ENCODE measurements at regions not wholly inside any gene's neighbourhood (a gene's known extent, or its start where the extent isn't known, plus 50 kb on each side); places are given as distances from the start of the nearest gene placed in this dataset.
"Not testable (repeated sequence)": the region's sequence is repeated elsewhere in the genome, so short reads cannot be mapped to it uniquely, and the experiment has no call there.

GRCh38 chr2:129911363-129912065 lies 68.0 kb upstream of the RAB6C start:
- Mint-ChIP-seq H3K4me3 (no peak overlapping the region), H3K4me1 (no peaks in the 10 kb centered on the region), H3K9me3 (no peaks in the 10 kb centered on the region), H3K27me3 (peaks cover 2% of the 10 kb centered on the region), H3K27ac (no peak overlapping the region), H3K36me3 (ENCODE audit: low read depth) (no peaks in the 10 kb centered on the region)
- no peak for DNase-seq
- CTCF ChIA-PET, result no interaction called here
- POLR2A ChIA-PET, result no interaction called here

GRCh38 chr2:129912066-129912820 lies 67.2 kb upstream of the RAB6C start:
- Mint-ChIP-seq H3K36me3 (ENCODE audit: low read depth) (no peaks in the 10 kb centered on the region), H3K4me1 (no peaks in the 10 kb centered on the region), H3K9me3 (no peaks in the 10 kb centered on the region), H3K27ac (no peak overlapping the region), H3K4me3 (no peak overlapping the region), H3K27me3 (peaks cover 2% of the 10 kb centered on the region)
- no peak for DNase-seq
- POLR2A ChIA-PET, result no interaction called here
- CTCF ChIA-PET, result no interaction called here

DNA sequence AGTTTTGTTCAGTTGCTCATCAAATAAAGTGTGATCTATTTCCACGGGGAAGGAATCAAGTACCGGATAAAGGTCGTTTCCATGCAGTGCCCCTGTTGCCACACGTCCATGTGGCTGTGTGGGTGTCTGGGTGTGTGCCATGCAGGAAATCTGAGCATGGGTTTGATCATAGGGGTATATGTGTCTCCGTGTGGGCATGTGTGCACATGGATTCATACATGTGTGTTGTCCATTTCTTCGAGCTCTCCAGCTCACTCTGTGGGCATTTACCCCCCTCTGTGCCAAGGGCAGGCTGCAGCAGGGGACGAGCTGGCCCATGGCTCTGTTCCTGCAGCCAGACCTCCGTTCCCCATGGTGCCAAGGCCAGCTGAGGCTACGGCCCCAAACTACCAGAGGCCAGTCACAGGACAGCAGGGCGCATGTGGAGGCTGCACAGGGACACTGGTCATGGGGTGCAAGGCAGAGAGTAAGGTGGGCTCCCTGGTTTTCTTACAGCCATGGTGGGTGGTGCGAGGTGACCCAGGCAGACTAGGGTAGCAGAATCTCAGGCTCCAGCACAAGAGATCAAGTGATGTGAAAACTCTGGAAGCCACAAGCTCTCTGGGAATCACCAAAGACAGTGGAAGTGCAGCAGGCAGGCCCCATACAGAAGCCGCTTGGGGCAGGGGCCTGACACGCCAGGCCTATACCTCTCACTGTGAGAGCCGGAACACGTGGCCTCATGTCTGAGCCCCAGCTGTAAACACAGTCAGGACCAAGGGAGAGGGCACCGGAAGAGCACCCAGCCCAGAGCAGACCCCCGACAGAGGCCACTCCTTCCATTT lies 66.4 kb upstream of the RAB6C start:
- CTCF ChIA-PET, result no interaction called here
- H3K27me3 Mint-ChIP-seq, result peaks cover 2% of the 10 kb centered on the region
- no peaks in the 10 kb centered on the region for H3K36me3 Mint-ChIP-seq (ENCODE audit: low read depth)
- no peaks in the 10 kb centered on the region for H3K4me1 Mint-ChIP-seq
- no peak overlapping the region for H3K27ac Mint-ChIP-seq
- no peak overlapping the region for H3K4me3 Mint-ChIP-seq
- POLR2A ChIA-PET, result no interaction called here
- no peak for DNase-seq
- H3K9me3 Mint-ChIP-seq, result peaks cover 5% of the 10 kb centered on the region

- POLR2A ChIA-PET, result no interaction called here
- Mint-ChIP-seq H3K27me3 (peaks cover 4% of the 10 kb centered on the region), H3K4me3 (no peak overlapping the region), H3K4me1 (no peaks in the 10 kb centered on the region), H3K9me3 (peaks cover 10% of the 10 kb centered on the region), H3K27ac (no peak overlapping the region), H3K36me3 (ENCODE audit: low read depth) (peaks cover 2% of the 10 kb centered on the region)
- DNase-seq, result no peak
- CTCF ChIA-PET, result no interaction called here
Observed at GRCh38 chr2:129913695-129914495, 65.6 kb upstream of the RAB6C start.

GRCh38 chr2:129914538-129915302 lies 64.7 kb upstream of the RAB6C start:
- ChIA-PET POLR2A (no interaction called here), CTCF (no interaction called here)
- Mint-ChIP-seq H3K9me3 (peaks cover 13% of the 10 kb centered on the region), H3K4me1 (no peaks in the 10 kb centered on the region), H3K4me3 (no peak overlapping the region), H3K27ac (no peak overlapping the region), H3K27me3 (peaks cover 4% of the 10 kb centered on the region), H3K36me3 (ENCODE audit: low read depth) (peaks cover 2% of the 10 kb centered on the region)
- no peak for DNase-seq

- H3K4me1 Mint-ChIP-seq, result no peaks in the 10 kb centered on the region
- no peak overlapping the region for H3K4me3 Mint-ChIP-seq
- H3K9me3 Mint-ChIP-seq, result peaks cover 13% of the 10 kb centered on the region
- POLR2A ChIA-PET, result no interaction called here
- no peak for DNase-seq
- no peak overlapping the region for H3K27ac Mint-ChIP-seq
- H3K36me3 Mint-ChIP-seq (ENCODE audit: low read depth), result peaks cover 2% of the 10 kb centered on the region
- CTCF ChIA-PET, result no interaction called here
- peaks cover 4% of the 10 kb centered on the region for H3K27me3 Mint-ChIP-seq
Observed at GRCh38 chr2:129915303-129915840, 64.1 kb upstream of the RAB6C start.

- H3K36me3 Mint-ChIP-seq (ENCODE audit: low read depth), result peaks cover 2% of the 10 kb centered on the region
- H3K4me1 Mint-ChIP-seq, result no peaks in the 10 kb centered on the region
- ChIA-PET CTCF (no interaction called here), POLR2A (no interaction called here)
- no peak overlapping the region for H3K4me3 Mint-ChIP-seq
- peaks cover 16% of the 10 kb centered on the region for H3K27me3 Mint-ChIP-seq
- peaks cover 13% of the 10 kb centered on the region for H3K9me3 Mint-ChIP-seq
- H3K27ac Mint-ChIP-seq, result no peak overlapping the region
- DNase-seq, result no peak
Observed at GRCh38 chr2:129918604-129919003, 60.9 kb upstream of the RAB6C start.

DNA sequence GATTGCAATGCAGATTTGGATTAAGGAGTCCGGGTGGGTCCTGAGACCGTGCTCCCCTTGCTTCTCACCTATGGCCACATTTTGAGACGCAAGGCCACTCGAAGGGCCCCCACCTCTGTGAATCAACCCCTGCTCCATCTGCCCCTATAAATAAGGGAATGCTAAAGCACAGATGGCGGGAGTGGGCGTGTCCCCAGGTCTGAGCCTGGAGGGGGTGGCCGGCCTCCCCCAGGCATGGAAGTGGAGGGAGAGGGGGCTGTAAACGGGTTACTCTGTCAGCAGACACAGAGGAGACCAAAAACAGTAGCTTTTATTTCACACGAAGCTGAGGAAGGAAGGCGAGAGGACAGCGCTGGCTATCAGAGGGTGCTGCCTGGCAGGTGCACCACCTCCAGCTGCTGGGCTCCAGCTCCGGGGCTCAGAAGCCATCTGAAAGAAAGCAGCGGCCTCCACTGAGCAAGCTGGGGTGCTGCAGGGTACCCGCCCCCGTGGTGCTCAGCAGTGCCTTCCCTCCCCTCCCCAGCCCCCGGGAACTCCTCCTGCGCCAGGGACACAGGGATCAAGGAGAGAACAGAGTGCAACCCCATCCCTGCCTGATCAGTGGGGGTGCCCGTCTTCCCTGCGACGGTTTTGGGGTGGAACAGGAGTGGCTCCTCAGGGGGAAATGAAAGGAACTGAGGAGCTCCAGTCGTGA lies 56.7 kb upstream of the RAB6C start:
- Mint-ChIP-seq H3K27me3 (peaks cover 18% of the 10 kb centered on the region), H3K4me3 (no peak overlapping the region), H3K4me1 (peaks cover 2% of the 10 kb centered on the region), H3K27ac (no peak overlapping the region), H3K9me3 (peaks cover 11% of the 10 kb centered on the region), H3K36me3 (ENCODE audit: low read depth) (peaks cover 2% of the 10 kb centered on the region)
- peak; percentile 15 for DNase-seq
- POLR2A ChIA-PET, result no interaction called here
- CTCF ChIA-PET, result interaction anchor here (1.0 kb wide), 1 partner anchor 14 kb away, joined by 3 read pairs; no protein-coding TSS in a partner anchor

DNA sequence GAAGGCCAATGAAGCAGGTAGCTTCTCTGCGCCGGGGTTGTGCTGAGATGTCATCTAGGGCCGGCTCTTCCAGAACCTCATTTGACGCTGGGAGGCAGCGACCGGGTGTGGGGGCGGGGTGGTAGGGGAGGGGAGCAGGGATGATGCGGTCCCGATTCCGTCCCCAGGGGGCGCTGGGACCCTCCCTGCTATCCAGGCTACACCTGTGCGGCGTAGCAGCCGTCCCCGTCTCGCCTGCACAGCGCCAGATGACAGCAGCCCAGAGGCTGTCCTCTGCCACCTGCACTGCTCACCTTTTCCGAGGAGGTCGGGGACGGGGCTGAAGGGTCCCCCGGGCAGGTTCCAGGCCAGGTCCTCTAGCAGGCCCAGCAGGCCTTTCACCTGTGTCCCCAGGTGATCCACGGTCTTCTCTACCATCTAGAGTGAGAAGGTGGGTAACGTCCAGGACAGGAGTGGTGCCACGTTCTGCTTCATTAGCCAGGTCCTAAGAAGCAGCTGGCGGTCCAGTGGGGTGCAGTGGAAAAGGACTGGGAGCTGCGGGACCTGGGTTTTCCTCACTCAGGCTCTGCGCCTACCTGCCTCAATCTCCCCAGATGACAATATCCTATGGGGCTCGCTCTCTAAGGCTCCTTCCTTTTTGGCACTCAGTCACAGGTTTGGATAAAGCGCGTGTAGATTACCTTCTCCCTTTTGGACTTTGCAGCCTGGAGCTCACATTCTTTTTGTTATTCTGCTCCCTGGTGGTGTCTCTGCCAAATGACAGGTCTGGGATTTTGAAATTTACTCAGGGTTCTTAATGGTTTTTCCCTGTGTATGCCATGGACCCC lies 56.0 kb upstream of the RAB6C start:
- Mint-ChIP-seq H3K27me3 (peaks cover 18% of the 10 kb centered on the region), H3K9me3 (peaks cover 6% of the 10 kb centered on the region), H3K36me3 (ENCODE audit: low read depth) (peaks cover 2% of the 10 kb centered on the region), H3K4me3 (no peak overlapping the region), H3K27ac (no peak overlapping the region), H3K4me1 (peaks cover 2% of the 10 kb centered on the region)
- CTCF ChIA-PET, result interaction anchor here (0.5 to 1.0 kb wide), 4 partner anchors 13 to 405 kb away, joined by 3 read pairs; no protein-coding TSS in a partner anchor
- peak; percentile 16 for DNase-seq
- POLR2A ChIA-PET, result no interaction called here

GRCh38 chr2:129924115-129924514 lies 55.4 kb upstream of the RAB6C start:
- POLR2A ChIA-PET; H3K27ac Mint-ChIP-seq; H3K4me1 Mint-ChIP-seq; H3K36me3 Mint-ChIP-seq (ENCODE audit: low read depth); H3K4me3 Mint-ChIP-seq; H3K9me3 Mint-ChIP-seq; DNase-seq: not testable (repeated sequence)
- CTCF ChIA-PET, result interaction anchor here (0.5 to 1.1 kb wide), 3 partner anchors 12 to 405 kb away, joined by 3 read pairs; no protein-coding TSS in a partner anchor
- H3K27me3 Mint-ChIP-seq, result peaks cover 16% of the 10 kb centered on the region

GRCh38 chr2:129925381-129925780 lies 54.1 kb upstream of the RAB6C start:
- ChIA-PET CTCF (interaction anchor here (2.2 kb wide), 1 partner anchor 11 kb away, joined by 8 read pairs; no protein-coding TSS in a partner anchor), POLR2A (no interaction called here)
- H3K27me3 Mint-ChIP-seq, result peaks cover 16% of the 10 kb centered on the region
- DNase-seq, result no peak
- H3K27ac Mint-ChIP-seq, result no peak overlapping the region
- peaks cover 2% of the 10 kb centered on the region for H3K4me1 Mint-ChIP-seq
- H3K9me3 Mint-ChIP-seq, result no peaks in the 10 kb centered on the region
- no peak overlapping the region for H3K4me3 Mint-ChIP-seq
- H3K36me3 Mint-ChIP-seq (ENCODE audit: low read depth), result no peaks in the 10 kb centered on the region

All from activated CD4-positive, alpha-beta memory T cell treated with anti-CD3 and anti-CD28 coated beads, Interleukin-2, amount 10 ng/mL, durations not matched to agents 7 days and 5 days (primary cell).